Mucosa of stomach (tissue), 1 donor: ENCODE measurements at regions not wholly inside any gene's neighbourhood (a gene's known extent, or its start where the extent isn't known, plus 50 kb on each side); places are given as distances from the start of the nearest gene placed in this dataset.

Experiments used
- H3K27me3 ChIP-seq: one replicate; pipeline ENCODE4 v1.7.0; 2013; ENCODE audit warnings: mild to moderate bottlenecking, low read length; ENCODE audit not compliant: control insufficient read depth, insufficient read depth
- H3K36me3 ChIP-seq: one replicate; pipeline ENCODE4 v1.7.0; 2013; ENCODE audit warnings: low read length; ENCODE audit not compliant: control insufficient read depth, insufficient read depth
- H3K4me1 ChIP-seq: one replicate; pipeline ENCODE4 v1.7.0; 2013; ENCODE audit warnings: mild to moderate bottlenecking, low read length; ENCODE audit not compliant: control insufficient read depth, insufficient read depth
- H3K4me3 ChIP-seq: one replicate; pipeline ENCODE4 v1.7.0; 2013; ENCODE audit warnings: low read length
- H3K9ac ChIP-seq: one replicate; pipeline ENCODE4 v1.7.0; 2013; ENCODE audit warnings: mild to moderate bottlenecking, low read length, moderate library complexity
- H3K9me3 ChIP-seq: one replicate; pipeline ENCODE4 v1.7.0; 2013; ENCODE audit warnings: mild to moderate bottlenecking, low read length, moderate library complexity; ENCODE audit not compliant: control insufficient read depth
- donor health status: Pancreatic carcinoma.

GRCh38 chr12:125300249-125300648 is 235.0 kb downstream of the AACS start:
- no peak overlapping the region for H3K4me3 ChIP-seq
- H3K9me3 ChIP-seq = no peaks in the 10 kb centered on the region
- no peaks in the 10 kb centered on the region for H3K36me3 ChIP-seq
- no peak overlapping the region for H3K9ac ChIP-seq
- H3K4me1 ChIP-seq = no peaks in the 10 kb centered on the region
- H3K27me3 ChIP-seq = no peaks in the 10 kb centered on the region

DNA sequence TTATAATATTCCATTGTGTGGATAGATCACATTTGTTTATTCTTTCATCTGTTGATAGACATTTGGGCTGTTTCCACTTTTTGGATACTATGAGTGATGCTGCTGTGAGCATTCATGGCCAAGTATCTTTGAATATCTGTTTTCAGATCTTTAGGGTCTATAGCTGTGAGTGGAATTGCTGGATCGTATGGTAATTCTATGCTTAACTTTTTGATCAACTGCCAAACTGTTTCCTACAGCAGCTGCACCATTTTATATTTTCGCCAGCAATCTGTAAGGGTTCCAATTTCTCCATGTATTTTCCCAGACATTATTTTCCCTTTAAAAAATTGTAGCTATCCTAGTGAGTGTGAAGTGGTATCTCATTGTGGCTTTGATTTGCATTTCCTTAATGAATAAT is 238.1 kb downstream of the AACS start:
- Histone ChIP-seq H3K4me1 (no peaks in the 10 kb centered on the region), H3K36me3 (no peaks in the 10 kb centered on the region), H3K27me3 (no peaks in the 10 kb centered on the region), H3K9ac (no peak overlapping the region), H3K9me3 (no peaks in the 10 kb centered on the region), H3K4me3 (no peak overlapping the region)

- H3K9ac ChIP-seq = no peak overlapping the region
Observed at GRCh38 chr12:125304029-125304428, 238.8 kb downstream of the AACS start.

GRCh38 chr12:125305231-125305630 is 240.0 kb downstream of the AACS start:
- no peaks in the 10 kb centered on the region for H3K4me1 ChIP-seq
- no peaks in the 10 kb centered on the region for H3K27me3 ChIP-seq
- H3K9me3 ChIP-seq = no peaks in the 10 kb centered on the region
- no peak overlapping the region for H3K9ac ChIP-seq
- H3K36me3 ChIP-seq = no peaks in the 10 kb centered on the region
- H3K4me3 ChIP-seq = no peak overlapping the region

More at GRCh38 chr12:125304029-125304428, 238.8 kb downstream of the AACS start:
- Histone ChIP-seq H3K4me1 (no peaks in the 10 kb centered on the region), H3K9me3 (no peaks in the 10 kb centered on the region), H3K4me3 (no peak overlapping the region), H3K27me3 (no peaks in the 10 kb centered on the region), H3K36me3 (no peaks in the 10 kb centered on the region)

GRCh38 chr12:125310461-125310860 is 245.2 kb downstream of the AACS start:
- Histone ChIP-seq H3K4me3 (no peak overlapping the region), H3K9ac (no peak overlapping the region), H3K27me3 (peaks cover 4% of the 10 kb centered on the region), H3K4me1 (no peaks in the 10 kb centered on the region), H3K36me3 (no peaks in the 10 kb centered on the region), H3K9me3 (no peaks in the 10 kb centered on the region)

GRCh38 chr12:125311050-125311449 is 245.8 kb downstream of the AACS start:
- H3K9ac ChIP-seq = no peak overlapping the region
- peaks cover 4% of the 10 kb centered on the region for H3K27me3 ChIP-seq
- no peaks in the 10 kb centered on the region for H3K4me1 ChIP-seq

GRCh38 chr12:125312471-125312870 is 247.2 kb downstream of the AACS start:
- Histone ChIP-seq H3K4me3 (no peak overlapping the region), H3K27me3 (peaks cover 4% of the 10 kb centered on the region), H3K4me1 (no peaks in the 10 kb centered on the region), H3K9ac (no peak overlapping the region), H3K9me3 (no peaks in the 10 kb centered on the region), H3K36me3 (no peaks in the 10 kb centered on the region)

More at GRCh38 chr12:125311050-125311449, 245.8 kb downstream of the AACS start:
- Histone ChIP-seq H3K36me3 (no peaks in the 10 kb centered on the region), H3K9me3 (no peaks in the 10 kb centered on the region), H3K4me3 (no peak overlapping the region)

DNA sequence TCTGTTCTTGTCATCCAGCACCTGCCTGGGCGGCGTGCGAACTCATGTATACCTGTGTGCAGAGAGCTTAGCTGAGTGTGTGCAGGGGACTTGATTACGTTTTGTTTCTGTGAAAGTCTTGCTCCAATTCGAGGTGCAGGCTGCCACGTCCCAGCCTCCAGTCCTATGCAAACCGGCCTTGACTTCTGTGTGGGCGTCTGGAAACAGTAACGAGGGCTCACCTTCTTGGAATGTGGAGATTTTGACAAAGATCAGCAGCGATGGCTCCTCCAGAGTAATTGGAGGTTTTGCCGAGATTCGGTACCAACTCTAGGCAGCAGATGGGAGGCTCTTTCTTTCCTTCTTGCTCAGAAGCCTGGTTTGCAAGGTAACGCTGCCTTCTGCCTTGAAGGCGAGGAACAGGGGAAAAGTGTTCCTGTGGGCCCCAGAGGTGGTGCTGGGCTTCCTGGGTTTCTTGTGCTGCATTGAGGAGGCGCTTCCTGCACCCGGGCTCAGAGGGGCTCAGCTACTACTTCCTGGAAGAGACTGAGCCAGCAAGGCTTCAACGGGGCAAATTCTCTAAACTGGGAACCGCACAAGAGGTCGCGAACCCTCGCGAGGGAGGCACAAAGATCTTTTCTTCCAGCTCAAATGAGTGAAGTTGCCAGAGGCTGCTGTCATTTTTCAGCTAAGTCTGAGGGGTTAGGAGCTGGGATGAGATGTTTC is 249.0 kb downstream of the AACS start:
- Histone ChIP-seq H3K36me3 (no peaks in the 10 kb centered on the region), H3K9ac (no peak overlapping the region), H3K4me3 (no peak overlapping the region), H3K27me3 (peaks cover 4% of the 10 kb centered on the region), H3K4me1 (no peaks in the 10 kb centered on the region), H3K9me3 (no peaks in the 10 kb centered on the region)

- H3K27me3 ChIP-seq = peaks cover 4% of the 10 kb centered on the region
- H3K9ac ChIP-seq = no peak overlapping the region
- no peak overlapping the region for H3K4me3 ChIP-seq
- H3K36me3 ChIP-seq = no peaks in the 10 kb centered on the region
- no peaks in the 10 kb centered on the region for H3K9me3 ChIP-seq
- H3K4me1 ChIP-seq = no peaks in the 10 kb centered on the region
Observed at GRCh38 chr12:125315771-125316170, 250.5 kb downstream of the AACS start.

DNA sequence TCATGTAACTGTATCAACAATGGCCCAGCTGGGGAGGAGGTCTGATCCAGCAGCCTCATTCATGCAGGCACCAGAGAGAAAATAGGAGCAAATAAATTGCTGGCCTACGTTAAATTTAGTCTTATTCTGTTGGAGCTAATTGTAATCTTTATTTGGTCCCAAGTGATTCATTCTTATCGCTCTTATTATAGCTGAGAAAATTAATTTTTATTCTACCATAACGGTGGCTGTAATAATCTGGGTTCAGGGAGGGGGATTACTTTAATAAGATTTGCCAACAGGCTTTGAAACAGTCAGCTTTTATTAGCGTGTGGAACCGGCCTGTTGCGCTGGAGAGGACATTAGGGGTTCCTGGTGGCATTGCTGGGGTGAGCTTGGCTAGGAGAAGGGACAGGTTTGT is 254.9 kb downstream of the AACS start:
- H3K9ac ChIP-seq = no peak overlapping the region
- no peaks in the 10 kb centered on the region for H3K4me1 ChIP-seq
- no peaks in the 10 kb centered on the region for H3K9me3 ChIP-seq
- no peaks in the 10 kb centered on the region for H3K27me3 ChIP-seq
- no peak overlapping the region for H3K4me3 ChIP-seq
- H3K36me3 ChIP-seq = no peaks in the 10 kb centered on the region

DNA sequence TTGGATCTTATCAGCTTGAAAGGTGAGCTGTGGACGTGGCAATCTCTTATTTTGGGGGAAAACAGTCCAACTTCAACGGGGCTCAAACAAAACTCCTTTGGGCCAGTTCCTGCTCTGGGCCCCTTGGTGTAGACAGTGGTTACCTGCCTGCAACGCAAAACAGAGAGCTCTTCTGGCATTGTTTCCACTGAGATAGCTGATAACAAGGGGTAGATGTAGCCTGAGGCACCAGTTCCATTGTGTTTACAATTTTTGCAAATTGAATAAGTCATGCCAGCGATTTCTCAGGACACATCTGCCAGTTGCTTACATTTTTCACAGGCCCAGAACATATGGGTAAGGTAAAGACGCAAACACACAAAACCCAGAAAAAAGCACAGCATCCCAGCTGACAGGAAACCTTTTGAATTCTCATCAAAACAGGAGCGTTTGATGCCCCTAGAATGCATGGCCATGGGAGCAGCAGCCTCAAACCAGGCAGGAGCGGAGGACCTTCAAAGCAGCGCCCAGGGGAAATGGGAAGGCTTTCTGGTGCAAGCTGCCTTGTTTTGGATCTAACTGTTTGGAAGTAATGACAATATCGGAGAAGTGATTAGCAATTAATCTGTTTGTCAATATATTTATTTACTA is 259.7 kb downstream of the AACS start:
- H3K9ac ChIP-seq = no peak overlapping the region
- H3K9me3 ChIP-seq = no peaks in the 10 kb centered on the region
- no peaks in the 10 kb centered on the region for H3K4me1 ChIP-seq
- peaks cover 9% of the 10 kb centered on the region for H3K27me3 ChIP-seq
- H3K4me3 ChIP-seq = no peak overlapping the region
- no peaks in the 10 kb centered on the region for H3K36me3 ChIP-seq

- Histone ChIP-seq H3K36me3 (no peaks in the 10 kb centered on the region), H3K9me3 (no peaks in the 10 kb centered on the region), H3K4me3 (no peak overlapping the region), H3K27me3 (peaks cover 14% of the 10 kb centered on the region), H3K9ac (no peak overlapping the region), H3K4me1 (peaks cover 5% of the 10 kb centered on the region)
Observed at GRCh38 chr12:125329239-125330102, 264.2 kb downstream of the AACS start.
